ENCODE measurements at regions not wholly inside any gene's neighbourhood (a gene's known extent, or its start where the extent isn't known, plus 50 kb on each side); places are given as distances from the start of the nearest gene placed in this dataset.

DNA sequence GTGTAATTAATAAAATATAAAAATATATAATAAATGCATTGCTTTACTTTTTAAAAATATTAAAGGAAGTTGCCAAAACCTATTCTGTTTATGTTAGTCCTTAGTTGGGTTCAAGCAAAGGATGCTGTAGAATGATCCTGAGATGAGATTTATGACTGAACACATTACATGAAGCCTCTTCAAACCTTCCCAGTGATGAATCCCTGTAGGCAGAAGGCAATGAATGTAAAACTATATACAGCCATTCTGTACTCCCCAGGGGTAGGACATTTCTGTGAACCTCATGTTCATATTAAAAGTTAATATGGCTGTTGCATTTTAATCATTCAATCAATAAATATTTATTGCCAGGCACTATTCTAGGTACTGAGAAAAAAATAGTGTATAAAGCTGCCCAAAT lies 166.0 kb downstream of the RFPL4B start:
- TF ChIP-seq CTCF (IDR thresholded peaks at IDR 0.05) (no peak), REST (IDR thresholded peaks at IDR 0.05; ENCODE audit: insufficient read depth in 1 of 2, low read depth in 2 of 2, low read length in 1 of 2) (no peak), SIN3A (IDR thresholded peaks at IDR 0.05; ENCODE audit: borderline replicate concordance, insufficient read depth, low read depth, low read length) (no peak), POLR2AphosphoS5 (IDR thresholded peaks at IDR 0.05; ENCODE audit: low read depth, low read length) (no peak)
